K562 (cell line): ENCODE measurements at regions not wholly inside any gene's neighbourhood (a gene's known extent, or its start where the extent isn't known, plus 50 kb on each side); places are given as distances from the start of the nearest gene placed in this dataset.

Experiments used
- ATAC-seq: fragments of 200-7000 bp; cut with Tn5 transposase; 3 replicates; pipeline ENCODE4 v1.9.1; 2020; ENCODE audit warnings: moderate library complexity
- BruUV-seq: library from RNA; stranded (reverse); fragments of 400-500 nt; replicated peaks from 2 replicates; lab custom pipeline; 2021; lab: Mats Ljungman, UMichigan
- CTCF ChIA-PET: fragments of 300-600 bp; formaldehyde crosslinking; extraction: SDS; loops from one replicate; lab custom pipeline; 2021; ENCODE audit warnings: low intra/inter-chr PET ratio; lab: Yijun Ruan, JAX
- POLR2A ChIA-PET: fragments of 300-600, 350-650 bp; sonication (Branson Sonifier 250); formaldehyde crosslinking; extraction: SDS; loops from one replicate; lab custom pipeline; 2021; ENCODE audit warnings: antibody characterized with exemption, inconsistent platforms; lab: Yijun Ruan, JAX
- DNase-seq, 4 experiments: peaks; one replicate each; pipeline versions ENCODE4 v3.0.0 to v3.0.0-alpha.2; 2011 to 2018; ENCODE audit warnings: low spot score in 3 of 4, mixed read lengths in 3 of 4; ENCODE audit errors: extremely low read depth in 1 of 4
- FAIRE-seq: peaks from 2 replicates; lab custom pipeline; 2011; peaks lifted over from hg19 to GRCh38; lab: Jason Lieb, UNC
- H2AFZ ChIP-seq: 2 replicates; pipeline ENCODE4 v1.6.0; 2011; ENCODE audit warnings: low read depth, low read length, control low read depth, inconsistent platforms
- H3K27ac ChIP-seq: fragments of 200-600 bp; 3 replicates; pipeline ENCODE4 v1.8.0; 2011; ENCODE audit warnings: low read depth, mild to moderate bottlenecking, control low read depth, inconsistent platforms, low read length, moderate library complexity, mixed read lengths; ENCODE audit errors: extremely low read depth
- H3K27me3 ChIP-seq, 2 experiments: fragments of 300-600 bp in 1 of 2; 2 replicates in 1 of 2; 3 replicates in 1 of 2; pipeline versions ENCODE4 v1.6.0 to v1.8.0; 2011; ENCODE audit warnings: inconsistent platforms in 2 of 2, low read length in 2 of 2, mild to moderate bottlenecking in 1 of 2, mixed read lengths in 1 of 2, moderate library complexity in 1 of 2; ENCODE audit not compliant: control insufficient read depth in 2 of 2, insufficient read depth in 2 of 2
- H3K36me3 ChIP-seq: fragments of 300-600 bp; 3 replicates; pipeline ENCODE4 v1.8.0; 2011; ENCODE audit warnings: mild to moderate bottlenecking, low read length, inconsistent platforms; ENCODE audit not compliant: control insufficient read depth, insufficient read depth
- H3K4me1 ChIP-seq, 2 experiments: fragments of 200-600 bp in 1 of 2; replicated peaks in 1 of 2; 2 replicates in 1 of 2; 3 replicates in 1 of 2; pipeline versions ENCODE4 v1.5.1 to v1.8.0; 2011; ENCODE audit warnings: inconsistent platforms in 2 of 2, low read length in 2 of 2, mild to moderate bottlenecking in 1 of 2, mixed read lengths in 1 of 2, moderate library complexity in 1 of 2; ENCODE audit not compliant: control insufficient read depth in 2 of 2, insufficient read depth in 2 of 2
- H3K4me2 ChIP-seq: 2 replicates; pipeline ENCODE4 v1.6.1; 2011; ENCODE audit warnings: low read length, control low read depth, inconsistent platforms, mixed read lengths; ENCODE audit not compliant: insufficient read depth
- H3K4me3 ChIP-seq: fragments of 200-600 bp; sonication (generic), shearing (Covaris generic); 2 replicates; pipeline ENCODE4 v1.5.1; 2016; ENCODE audit warnings: control low read depth, inconsistent platforms
- H3K79me2 ChIP-seq: fragments of 200-600 bp; 3 replicates; pipeline ENCODE4 v1.8.0; 2011; ENCODE audit warnings: low read length, inconsistent platforms; ENCODE audit not compliant: control insufficient read depth, insufficient read depth
- H3K9ac ChIP-seq, 2 experiments: 2 replicates each; pipeline versions ENCODE4 v1.6.0 to v1.6.1; 2011; ENCODE audit warnings: low read depth in 2 of 2, low read length in 2 of 2, control low read depth in 1 of 2, inconsistent platforms in 1 of 2, mild to moderate bottlenecking in 1 of 2, mixed read lengths in 1 of 2; ENCODE audit not compliant: insufficient read depth in 1 of 2
- H3K9me1 ChIP-seq: one replicate; pipeline ENCODE4 v1.6.0; 2011; ENCODE audit warnings: inconsistent platforms, mild to moderate bottlenecking, low read length, moderate library complexity; ENCODE audit not compliant: control insufficient read depth, insufficient read depth
- H3K9me3 ChIP-seq: replicated peaks from 2 replicates; pipeline ENCODE4 v1.5.1; 2011; ENCODE audit warnings: low read depth, low read length, inconsistent platforms; ENCODE audit not compliant: control insufficient read depth, insufficient read depth
- H4K20me1 ChIP-seq: replicated peaks from 2 replicates; pipeline ENCODE4 v1.6.1; 2011; ENCODE audit warnings: low read length, inconsistent platforms, mixed read lengths; ENCODE audit not compliant: control insufficient read depth, insufficient read depth
- C11orf30 ChIP-seq: fragments of 450-650 bp; IDR thresholded peaks from 2 replicates; pipeline ENCODE4 v1.6.1; 2016; ENCODE audit warnings: low read depth, mild to moderate bottlenecking
- CREBBP ChIP-seq: IDR thresholded peaks from one replicate; pipeline ENCODE4 v1.6.1; 2012; ENCODE audit warnings: low read depth, mild to moderate bottlenecking, control low read depth, inconsistent platforms, low read length
- ELF1 ChIP-seq: fragments of 200-800 bp; sonication (Bioruptor generic); IDR thresholded peaks from 2 replicates; pipeline ENCODE4 v1.6.1; 2016; ENCODE audit warnings: missing genetic modification characterization, missing compliant biosample characterization
- IRF2 ChIP-seq: sonication (generic); formaldehyde crosslinking; IDR thresholded peaks from 2 replicates; pipeline ENCODE4 v1.8.1; 2022; ENCODE audit warnings: mild to moderate bottlenecking, missing genetic modification reagents
- JUNB ChIP-seq: fragments of 450-650 bp; formaldehyde crosslinking; conservative IDR thresholded peaks from 2 replicates; pipeline ENCODE4 v1.4.0; 2020; ENCODE audit warnings: mild to moderate bottlenecking
- MXD1 ChIP-seq: fragments of 250-450 bp; sonication (Bioruptor Pico); IDR thresholded peaks from 2 replicates; pipeline ENCODE4 v1.8.0; 2021; ENCODE audit warnings: borderline replicate concordance, mild to moderate bottlenecking, moderate library complexity; ENCODE audit not compliant: poor library complexity, severe bottlenecking
- POLR2AphosphoS5 ChIP-seq: IDR thresholded peaks from 2 replicates; pipeline ENCODE4 v1.6.1; 2011; ENCODE audit warnings: mild to moderate bottlenecking, low read depth, low read length, moderate library complexity; ENCODE audit not compliant: control insufficient read depth, insufficient read depth
- PYGO2 ChIP-seq: fragments of 450-650 bp; IDR thresholded peaks from 2 replicates; pipeline ENCODE4 v1.6.1; 2016; ENCODE audit warnings: mild to moderate bottlenecking, missing genetic modification characterization, moderate library complexity, missing compliant biosample characterization
- SRSF3 ChIP-seq: fragments of 200-400 bp; formaldehyde crosslinking; IDR thresholded peaks from 2 replicates; pipeline ENCODE4 v1.6.1; 2016; ENCODE audit warnings: mild to moderate bottlenecking, low read length, moderate library complexity; ENCODE audit not compliant: insufficient read depth
- TAF7 ChIP-seq: fragments of 450-650 bp; IDR thresholded peaks from 2 replicates; pipeline ENCODE4 v1.6.1; 2016; ENCODE audit warnings: missing genetic modification characterization, missing compliant biosample characterization
- WHSC1 ChIP-seq: IDR thresholded peaks from one replicate; pipeline ENCODE4 v1.6.1; 2012; ENCODE audit warnings: low read length, control low read depth, inconsistent platforms
- ZNF274 ChIP-seq: IDR thresholded peaks from 2 replicates; pipeline ENCODE4 v1.6.1; 2011; ENCODE audit warnings: low read depth, mild to moderate bottlenecking, low read length, moderate library complexity, borderline replicate concordance
- ZNF77 ChIP-seq: fragments of 250-450 bp; sonication (Bioruptor Pico); IDR thresholded peaks from 2 replicates; pipeline ENCODE4 v1.5.0; 2020
- WGBS: fragments of 100-300 bp; shearing (Covaris generic); methylation state at CpG from one replicate; pipeline ENCODE4 v1.1.6; 2016; ENCODE audit warnings: low coverage, mixed read lengths; ENCODE audit not compliant: insufficient coverage; ENCODE audit errors: missing lambda C conversion rate; 5-methylcytosine and 5-hydroxymethylcytosine counted together
- in situ Hi-C: fragments of 300-500 bp; cut with MboI; formaldehyde crosslinking; loops from 4 replicates; pipeline ENCODE4 v1.15.0; 2018; ENCODE audit warnings: inconsistent platforms, mixed read lengths
- intact Hi-C: fragments of 100-400 bp; cut with micrococcal nuclease; formaldehyde crosslinking; loops from 2 replicates; pipeline ENCODE4 v1.14.2; 2022
- TF ChIP-seq, protein P1 (sequence below): IDR thresholded peaks from 2 replicates; pipeline ENCODE4 v1.6.1; 2012; ENCODE audit warnings: low read depth, low read length, improper control_type of control experiment, borderline replicate concordance

DNA sequence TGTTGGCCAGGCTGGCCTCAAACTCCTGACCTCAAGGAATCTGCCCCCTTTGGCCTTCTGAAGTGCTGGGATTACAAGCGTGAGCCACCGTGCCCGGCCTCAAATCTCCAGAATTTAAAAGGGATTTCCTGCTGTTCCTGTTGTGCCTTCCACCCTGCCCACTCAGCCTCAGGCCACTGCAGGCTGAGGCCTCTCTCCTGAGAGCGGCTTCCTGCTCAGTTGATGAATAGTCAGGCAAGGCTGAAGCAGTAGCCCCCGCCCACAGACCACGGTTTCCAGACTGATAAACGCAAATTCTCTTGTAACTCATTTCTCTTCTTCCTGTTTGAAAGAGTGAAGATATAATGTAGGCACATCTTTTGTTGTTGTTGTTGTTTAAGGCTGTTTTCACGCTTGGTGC lies 127.0 kb upstream of the PLCXD3 start:
- BruUV-seq: no TSS peak
- H3K9me1 ChIP-seq: no peaks in the 10 kb centered on the region
- intact Hi-C loops: loop anchor here (10.0 kb wide), 1 partner anchor 733 kb away; the partner anchor contains the start of gene C7
- no peaks in the 10 kb centered on the region for H3K36me3 ChIP-seq
- no peak overlapping the region for H3K4me2 ChIP-seq
- no peak overlapping the region for H3K9ac ChIP-seq
- H4K20me1 ChIP-seq: no peaks in the 10 kb centered on the region
- no peaks in the 10 kb centered on the region for H3K27me3 ChIP-seq
- ChIA-PET CTCF (interaction anchor here (1.2 kb wide), 1 partner anchor 9 kb away, joined by 4 read pairs; no protein-coding TSS in a partner anchor), POLR2A (no interaction called here)
- TF ChIP-seq ZNF274 (no peak), POLR2AphosphoS5 (no peak), C11orf30 (no peak), JUNB (no peak), ZNF77 (CRISPR knock-in tag) (no peak), MXD1 (no peak), IRF2 (CRISPR knock-in tag) (no peak), SRSF3 (no peak), TAF7 (tag) (no peak), ELF1 (tag) (no peak), CREBBP (no peak), PYGO2 (tag) (no peak), WHSC1 (no peak)
- TF ChIP-seq, protein P1, sequence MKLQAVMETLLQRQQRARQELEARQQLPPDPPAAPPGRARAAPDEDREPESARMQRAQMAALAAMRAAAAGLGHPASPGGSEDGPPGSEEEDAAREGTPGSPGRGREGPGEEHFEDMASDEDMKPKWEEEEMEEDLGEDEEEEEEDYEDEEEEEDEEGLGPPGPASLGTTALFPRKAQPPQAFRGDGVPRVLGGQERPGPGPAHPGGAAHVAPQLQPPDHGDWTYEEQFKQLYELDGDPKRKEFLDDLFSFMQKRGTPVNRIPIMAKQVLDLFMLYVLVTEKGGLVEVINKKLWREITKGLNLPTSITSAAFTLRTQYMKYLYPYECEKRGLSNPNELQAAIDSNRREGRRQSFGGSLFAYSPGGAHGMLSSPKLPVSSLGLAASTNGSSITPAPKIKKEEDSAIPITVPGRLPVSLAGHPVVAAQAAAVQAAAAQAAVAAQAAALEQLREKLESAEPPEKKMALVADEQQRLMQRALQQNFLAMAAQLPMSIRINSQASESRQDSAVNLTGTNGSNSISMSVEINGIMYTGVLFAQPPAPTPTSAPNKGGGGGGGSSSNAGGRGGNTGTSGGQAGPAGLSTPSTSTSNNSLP: no peak
- no peak overlapping the region for H2AFZ ChIP-seq
- no peak overlapping the region for H3K27ac ChIP-seq
- in situ Hi-C loops: no loop called here
- no peaks in the 10 kb centered on the region for H3K79me2 ChIP-seq
- no peaks in the 10 kb centered on the region for H3K9me3 ChIP-seq
- no peak overlapping the region for H3K4me3 ChIP-seq
- ATAC-seq: no peak
- DNase-seq: no peak
- no peak for FAIRE-seq
- WGBS: 0% methylated on average over 8 of the region's 8 CpGs
- no peaks in the 10 kb centered on the region for H3K4me1 ChIP-seq
